Thyroid gland (tissue), 4 donors: ENCODE measurements at regions not wholly inside any gene's neighbourhood (a gene's known extent, or its start where the extent isn't known, plus 50 kb on each side); places are given as distances from the start of the nearest gene placed in this dataset.

Experiments used
- DNase-seq, 2 donors: peaks; one replicate each; pipeline ENCODE4 v3.0.0-alpha.2; 2019
- H3K27ac ChIP-seq, 3 donors: fragments of 200-600 bp; sonication (generic); 1 replicate in 2 of 3; 2 replicates in 1 of 3; pipeline ENCODE4 v1.5.1; 2016 to 2019; ENCODE audit warnings: mild to moderate bottlenecking in 1 of 3, moderate library complexity in 1 of 3
- H3K27me3 ChIP-seq: fragments of 200-600 bp; sonication (generic); one replicate; pipeline ENCODE4 v1.5.1; 2019
- H3K36me3 ChIP-seq, 2 donors: fragments of 200-600 bp; sonication (generic); one replicate each; pipeline ENCODE4 v1.5.1; 2016 to 2019
- H3K4me1 ChIP-seq, 2 donors: fragments of 200-600 bp; sonication (generic); one replicate each; pipeline ENCODE4 v1.5.1; 2017 to 2019
- H3K4me3 ChIP-seq, 3 donors: fragments of 200-600 bp; sonication (generic); replicated peaks in 1 of 3; 1 replicate in 2 of 3; 2 replicates in 1 of 3; pipeline ENCODE4 v1.5.1; 2016; ENCODE audit warnings: mild to moderate bottlenecking in 1 of 3
- H3K9me3 ChIP-seq: fragments of 200-600 bp; sonication (generic); one replicate; pipeline ENCODE4 v1.5.1; 2017
- POLR2A ChIP-seq, 2 donors: fragments of 450-650 bp; IDR thresholded peaks; one replicate each; pipeline ENCODE4 v1.6.1; 2017; ENCODE audit warnings: antibody characterized with exemption in 2 of 2, mild to moderate bottlenecking in 2 of 2, moderate library complexity in 1 of 2
- WGBS, 2 donors: methylation state at CpG; one replicate each; pipeline ENCODE4 v1.1.5; 2017; 5-methylcytosine and 5-hydroxymethylcytosine counted together
- intact Hi-C: fragments of 100-400 bp; cut with DNase I; formaldehyde crosslinking; loops from one replicate; pipeline ENCODE4 v1.15.1; 2023
- TF ChIP-seq, protein P1 (sequence below), 6 experiments: fragments of 200-600 bp in 3 of 6; fragments of 450-650 bp in 3 of 6; sonication (generic) in 3 of 6; IDR thresholded peaks; one replicate each; pipeline ENCODE4 v1.5.1; 2016 to 2019; ENCODE audit warnings: antibody characterized with exemption in 6 of 6, mild to moderate bottlenecking in 2 of 6, inconsistent platforms in 1 of 6, moderate library complexity in 1 of 6

DNA sequence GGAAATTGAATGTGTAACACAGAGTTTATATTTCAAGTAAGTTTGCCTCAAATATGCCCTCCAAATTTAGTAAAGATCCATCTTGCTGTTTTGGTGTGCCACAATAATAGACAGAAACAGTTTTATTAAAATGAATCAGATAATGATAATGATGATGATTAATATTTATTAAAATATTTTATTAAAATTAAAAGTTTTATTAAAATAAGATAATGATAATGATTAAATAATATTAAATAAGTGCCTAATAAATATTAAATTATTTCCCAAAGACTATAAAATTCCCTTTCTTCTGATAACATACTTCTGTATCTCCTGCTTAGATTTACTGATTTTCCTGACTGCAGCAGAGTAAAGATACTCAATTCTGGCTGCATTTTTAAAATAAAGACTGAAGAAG lies 134.5 kb downstream of the PRDM13 start:
- H3K9me3 ChIP-seq: no peaks in the 10 kb centered on the region
- DNase-seq: no peak
- no peak overlapping the region for H3K27ac ChIP-seq
- TF ChIP-seq, protein P1, sequence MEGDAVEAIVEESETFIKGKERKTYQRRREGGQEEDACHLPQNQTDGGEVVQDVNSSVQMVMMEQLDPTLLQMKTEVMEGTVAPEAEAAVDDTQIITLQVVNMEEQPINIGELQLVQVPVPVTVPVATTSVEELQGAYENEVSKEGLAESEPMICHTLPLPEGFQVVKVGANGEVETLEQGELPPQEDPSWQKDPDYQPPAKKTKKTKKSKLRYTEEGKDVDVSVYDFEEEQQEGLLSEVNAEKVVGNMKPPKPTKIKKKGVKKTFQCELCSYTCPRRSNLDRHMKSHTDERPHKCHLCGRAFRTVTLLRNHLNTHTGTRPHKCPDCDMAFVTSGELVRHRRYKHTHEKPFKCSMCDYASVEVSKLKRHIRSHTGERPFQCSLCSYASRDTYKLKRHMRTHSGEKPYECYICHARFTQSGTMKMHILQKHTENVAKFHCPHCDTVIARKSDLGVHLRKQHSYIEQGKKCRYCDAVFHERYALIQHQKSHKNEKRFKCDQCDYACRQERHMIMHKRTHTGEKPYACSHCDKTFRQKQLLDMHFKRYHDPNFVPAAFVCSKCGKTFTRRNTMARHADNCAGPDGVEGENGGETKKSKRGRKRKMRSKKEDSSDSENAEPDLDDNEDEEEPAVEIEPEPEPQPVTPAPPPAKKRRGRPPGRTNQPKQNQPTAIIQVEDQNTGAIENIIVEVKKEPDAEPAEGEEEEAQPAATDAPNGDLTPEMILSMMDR (IDR thresholded peaks at IDR 0.05): no peak
- TF ChIP-seq POLR2A (IDR thresholded peaks at IDR 0.05): no peak
- no peaks in the 10 kb centered on the region for H3K27me3 ChIP-seq
- no peak overlapping the region for H3K4me3 ChIP-seq
- H3K4me1 ChIP-seq: peaks cover 0 to 3% of the 10 kb centered on the region in 2 donors
- H3K36me3 ChIP-seq: no peaks in the 10 kb centered on the region
- intact Hi-C loops: loop anchor here (10.0 kb wide), 2 partner anchors 146 to 276 kb away; no protein-coding TSS in a partner anchor

- intact Hi-C loops: loop anchor here (10.0 kb wide), 2 partner anchors 149 to 279 kb away; no protein-coding TSS in a partner anchor
- no peaks in the 10 kb centered on the region for H3K36me3 ChIP-seq
- no peak for TF ChIP-seq POLR2A (IDR thresholded peaks at IDR 0.05)
- TF ChIP-seq, protein P1 (IDR thresholded peaks at IDR 0.05): no peak
Measured at GRCh38 chr6:99743647-99744046, 137.0 kb downstream of the PRDM13 start.

DNA sequence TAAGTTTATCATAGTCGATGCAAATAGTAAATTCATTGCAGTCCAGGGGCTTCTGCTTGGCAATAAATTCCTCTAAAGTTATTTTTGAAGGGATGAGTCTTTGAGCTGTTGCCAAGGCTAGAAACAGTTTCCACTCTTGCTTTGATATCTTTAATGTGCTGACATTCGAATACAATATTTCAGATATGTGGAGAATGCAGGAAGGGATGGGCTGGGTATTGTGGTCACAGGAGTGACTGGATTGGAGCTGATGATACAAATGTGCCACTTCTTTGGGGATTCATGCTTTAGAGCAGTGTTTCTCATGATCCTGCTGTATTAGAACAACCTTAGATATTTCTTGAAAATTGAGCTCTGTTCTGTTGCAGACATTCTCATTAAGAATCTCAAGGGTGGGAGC lies 139.0 kb downstream of the PRDM13 start:
- Histone ChIP-seq H3K27ac (no peak overlapping the region), H3K4me1 (no peaks in the 10 kb centered on the region), H3K9me3 (no peaks in the 10 kb centered on the region), H3K27me3 (no peaks in the 10 kb centered on the region), H3K4me3 (no peak overlapping the region), H3K36me3 (no peaks in the 10 kb centered on the region)
- intact Hi-C loops: loop anchor here (10.0 kb wide), 2 partner anchors 151 to 281 kb away; no protein-coding TSS in a partner anchor
- no peak for DNase-seq
- 61 to 70% methylated on average over 2 of the region's 2 CpGs for WGBS, 2 donors
- TF ChIP-seq, protein P1 (IDR thresholded peaks at IDR 0.05): no peak
- TF ChIP-seq POLR2A (IDR thresholded peaks at IDR 0.05): no peak

More at GRCh38 chr6:99743647-99744046, 137.0 kb downstream of the PRDM13 start:
- peaks cover 0 to 3% of the 10 kb centered on the region in 2 donors for H3K4me1 ChIP-seq
- 86 to 91% methylated on average over 2 of the region's 2 CpGs for WGBS, 2 donors
- no peak overlapping the region for H3K27ac ChIP-seq
- H3K4me3 ChIP-seq: no peak overlapping the region
- no peak for DNase-seq
- H3K27me3 ChIP-seq: no peaks in the 10 kb centered on the region
- no peaks in the 10 kb centered on the region for H3K9me3 ChIP-seq

DNA sequence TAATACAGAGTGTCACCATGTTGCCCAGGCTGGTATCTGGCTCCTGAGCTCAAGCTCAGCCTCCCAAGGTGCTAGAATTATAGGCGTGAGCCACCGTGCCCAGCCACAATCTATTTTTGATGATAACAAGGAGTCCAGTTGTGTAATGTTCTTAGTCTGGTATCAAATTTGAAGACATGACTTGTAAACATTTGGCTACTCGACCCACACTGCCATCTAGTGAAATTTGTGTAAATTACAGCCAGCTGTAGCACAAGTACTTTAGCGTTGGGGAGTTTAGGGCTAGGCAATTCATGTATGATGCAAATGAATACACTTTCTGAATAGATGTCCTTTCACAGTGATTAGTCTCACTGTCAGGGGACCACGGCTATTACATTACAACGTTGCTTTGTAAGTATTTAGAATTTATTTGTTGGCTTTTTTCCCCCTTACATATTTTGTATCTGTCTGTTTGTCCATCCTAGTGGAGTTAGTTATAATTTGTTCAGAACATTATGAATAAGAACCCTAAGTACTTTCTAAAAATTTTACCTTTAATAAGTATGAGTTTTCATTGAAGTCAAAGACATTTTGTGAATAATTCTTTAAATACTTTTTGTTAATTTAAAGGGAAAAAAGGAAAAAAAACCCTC lies 139.7 kb downstream of the PRDM13 start:
- H3K27ac ChIP-seq: no peak overlapping the region
- WGBS, 2 donors: 1 to 3% methylated on average over 6 of the region's 6 CpGs
- TF ChIP-seq, protein P1 (IDR thresholded peaks at IDR 0.05): peak; percentile 74 to 92 (median 83)
- no peak for TF ChIP-seq POLR2A (IDR thresholded peaks at IDR 0.05)
- no peaks in the 10 kb centered on the region for H3K36me3 ChIP-seq
- no peaks in the 10 kb centered on the region for H3K4me1 ChIP-seq
- no peaks in the 10 kb centered on the region for H3K27me3 ChIP-seq
- H3K9me3 ChIP-seq: no peaks in the 10 kb centered on the region
- intact Hi-C loops: loop anchor here (10.0 kb wide), 2 partner anchors 152 to 282 kb away; no protein-coding TSS in a partner anchor
- peak; percentile 52 to 55 for DNase-seq
- no peak overlapping the region for H3K4me3 ChIP-seq

DNA sequence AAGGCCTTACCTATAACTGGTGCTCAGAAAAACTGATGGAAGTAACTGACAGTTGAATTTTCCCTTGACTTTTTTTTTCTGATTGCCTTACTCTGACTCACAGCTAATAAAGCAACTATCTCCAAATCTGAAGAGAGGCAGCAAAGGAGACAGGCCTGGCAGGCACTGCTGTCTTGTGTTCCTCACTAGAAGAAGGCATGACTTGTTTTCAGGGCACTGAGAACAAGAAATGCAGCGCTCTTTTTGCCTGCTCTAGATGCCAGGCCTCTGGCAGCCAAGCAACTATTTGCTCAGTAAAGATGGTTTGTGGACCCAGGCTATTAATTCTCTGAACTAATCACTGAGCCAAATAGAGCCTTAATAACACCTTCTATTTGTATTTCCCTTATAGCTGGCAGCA lies 155.1 kb downstream of the PRDM13 start:
- Histone ChIP-seq H3K27me3 (no peaks in the 10 kb centered on the region), H3K4me1 (no peaks in the 10 kb centered on the region), H3K4me3 (no peak overlapping the region), H3K36me3 (no peaks in the 10 kb centered on the region), H3K27ac (no peak overlapping the region), H3K9me3 (no peaks in the 10 kb centered on the region)
- no peak for TF ChIP-seq POLR2A (IDR thresholded peaks at IDR 0.05)
- TF ChIP-seq, protein P1 (IDR thresholded peaks at IDR 0.05): no peak
- intact Hi-C loops: no loop called here
- DNase-seq: no peak
- 92 to 100% methylated on average over 1 of the region's 1 CpG for WGBS, 2 donors
